ENCODE measurements at regions not wholly inside any gene's neighbourhood (a gene's known extent, or its start where the extent isn't known, plus 50 kb on each side); places are given as distances from the start of the nearest gene placed in this dataset.

DNA sequence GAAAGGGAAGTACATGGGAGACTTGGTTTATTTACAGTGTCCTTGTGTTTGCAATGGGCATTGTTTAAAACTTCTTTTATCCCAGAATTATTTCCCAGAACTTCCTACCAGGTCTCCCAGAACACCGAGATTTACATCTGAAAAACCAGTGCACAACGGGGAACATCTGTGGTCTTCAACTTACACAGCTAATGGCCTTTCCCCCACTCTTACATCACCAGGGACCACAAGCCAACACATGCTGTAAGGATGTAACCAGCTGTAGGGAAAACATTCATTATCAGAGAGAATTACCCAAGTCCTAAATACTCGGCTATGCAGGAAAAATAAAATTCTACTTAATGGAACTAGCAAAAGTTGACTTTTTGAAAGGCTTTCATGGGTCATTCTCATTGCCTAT, 267.6 kb downstream of the DUSP6 start:
- no peaks in the 10 kb centered on the region for H3K36me3 ChIP-seq
- no peak overlapping the region for H3K4me3 ChIP-seq
- 26 to 37% (median 30%) methylated on average over 3 of the region's 3 CpGs for WGBS, 3 donors
- no peak for DNase-seq
- intact Hi-C loops (cut with DNase I) = no loop called here
- H3K9me3 ChIP-seq = no peaks in the 10 kb centered on the region
- no peak overlapping the region for H3K27ac ChIP-seq
- no peaks in the 10 kb centered on the region for H3K4me1 ChIP-seq (ENCODE audit: insufficient read depth)
- no peak for TF ChIP-seq POLR2A (IDR thresholded peaks at IDR 0.05)
- H3K27me3 ChIP-seq = no peaks in the 10 kb centered on the region

DNA sequence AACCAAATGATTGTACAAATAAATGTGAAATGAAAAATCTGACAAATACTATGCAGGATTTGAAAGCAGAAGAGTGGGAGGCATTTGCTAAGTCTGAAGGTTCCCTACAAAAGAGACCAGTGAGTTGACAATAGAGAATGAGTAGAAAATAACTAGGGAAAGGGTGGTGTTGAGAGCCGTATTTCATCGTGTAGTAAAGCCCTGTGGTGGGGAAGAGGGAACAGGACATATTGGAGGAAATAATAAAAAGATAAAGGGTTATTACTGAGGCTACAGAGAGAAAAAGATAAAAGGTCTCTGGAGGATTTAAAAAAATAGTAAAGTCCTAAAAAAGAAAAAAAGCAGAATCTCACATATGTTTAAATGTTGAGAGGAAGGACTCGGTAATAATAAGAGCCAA, 268.8 kb downstream of the DUSP6 start:
- WGBS, 3 donors = 82 to 84% (median 82%) methylated on average over 3 of the region's 3 CpGs
- TF ChIP-seq POLR2A (IDR thresholded peaks at IDR 0.05) = no peak
- no peak for TF ChIP-seq EP300 (IDR thresholded peaks at IDR 0.05)
- TF ChIP-seq, protein P1, sequence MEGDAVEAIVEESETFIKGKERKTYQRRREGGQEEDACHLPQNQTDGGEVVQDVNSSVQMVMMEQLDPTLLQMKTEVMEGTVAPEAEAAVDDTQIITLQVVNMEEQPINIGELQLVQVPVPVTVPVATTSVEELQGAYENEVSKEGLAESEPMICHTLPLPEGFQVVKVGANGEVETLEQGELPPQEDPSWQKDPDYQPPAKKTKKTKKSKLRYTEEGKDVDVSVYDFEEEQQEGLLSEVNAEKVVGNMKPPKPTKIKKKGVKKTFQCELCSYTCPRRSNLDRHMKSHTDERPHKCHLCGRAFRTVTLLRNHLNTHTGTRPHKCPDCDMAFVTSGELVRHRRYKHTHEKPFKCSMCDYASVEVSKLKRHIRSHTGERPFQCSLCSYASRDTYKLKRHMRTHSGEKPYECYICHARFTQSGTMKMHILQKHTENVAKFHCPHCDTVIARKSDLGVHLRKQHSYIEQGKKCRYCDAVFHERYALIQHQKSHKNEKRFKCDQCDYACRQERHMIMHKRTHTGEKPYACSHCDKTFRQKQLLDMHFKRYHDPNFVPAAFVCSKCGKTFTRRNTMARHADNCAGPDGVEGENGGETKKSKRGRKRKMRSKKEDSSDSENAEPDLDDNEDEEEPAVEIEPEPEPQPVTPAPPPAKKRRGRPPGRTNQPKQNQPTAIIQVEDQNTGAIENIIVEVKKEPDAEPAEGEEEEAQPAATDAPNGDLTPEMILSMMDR (IDR thresholded peaks at IDR 0.05) = no peak
- no peaks in the 10 kb centered on the region for H3K27me3 ChIP-seq
- H3K4me3 ChIP-seq = no peak overlapping the region
- no peaks in the 10 kb centered on the region for H3K36me3 ChIP-seq
- no peak overlapping the region for H3K27ac ChIP-seq
- DNase-seq = no peak
- H3K4me1 ChIP-seq (ENCODE audit: insufficient read depth) = no peaks in the 10 kb centered on the region
- no peaks in the 10 kb centered on the region for H3K9me3 ChIP-seq
- intact Hi-C loops (cut with DNase I) = no loop called here

DNA sequence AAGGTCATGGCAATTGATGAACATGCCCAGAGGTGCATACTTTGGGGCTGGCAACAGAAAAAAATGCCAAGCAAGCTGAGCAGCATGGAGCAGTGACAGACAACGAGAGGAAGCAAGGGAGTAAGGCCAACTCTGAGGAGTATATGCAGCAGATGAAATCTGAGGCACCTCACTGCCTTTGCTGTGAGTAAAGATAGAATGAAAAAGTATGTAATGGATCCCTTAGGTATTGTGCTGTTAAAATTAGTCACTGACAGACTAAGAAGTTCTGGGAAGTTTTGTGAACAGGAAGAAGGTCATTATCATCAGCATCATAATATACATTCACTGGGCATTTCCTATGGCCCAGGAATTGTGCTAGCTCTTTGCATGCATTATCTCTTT, 269.9 kb downstream of the DUSP6 start:
- H3K27me3 ChIP-seq = no peaks in the 10 kb centered on the region
- no peaks in the 10 kb centered on the region for H3K4me1 ChIP-seq (ENCODE audit: insufficient read depth)
- H3K27ac ChIP-seq = no peak overlapping the region
- 63 to 79% (median 74%) methylated on average over 1 of the region's 1 CpG for WGBS, 3 donors
- TF ChIP-seq EP300 (IDR thresholded peaks at IDR 0.05) = no peak
- TF ChIP-seq, protein P1 (IDR thresholded peaks at IDR 0.05) = no peak
- no peaks in the 10 kb centered on the region for H3K9me3 ChIP-seq
- H3K36me3 ChIP-seq = no peaks in the 10 kb centered on the region
- intact Hi-C loops (cut with DNase I) = no loop called here
- H3K4me3 ChIP-seq = no peak overlapping the region
- no peak for DNase-seq

DNA sequence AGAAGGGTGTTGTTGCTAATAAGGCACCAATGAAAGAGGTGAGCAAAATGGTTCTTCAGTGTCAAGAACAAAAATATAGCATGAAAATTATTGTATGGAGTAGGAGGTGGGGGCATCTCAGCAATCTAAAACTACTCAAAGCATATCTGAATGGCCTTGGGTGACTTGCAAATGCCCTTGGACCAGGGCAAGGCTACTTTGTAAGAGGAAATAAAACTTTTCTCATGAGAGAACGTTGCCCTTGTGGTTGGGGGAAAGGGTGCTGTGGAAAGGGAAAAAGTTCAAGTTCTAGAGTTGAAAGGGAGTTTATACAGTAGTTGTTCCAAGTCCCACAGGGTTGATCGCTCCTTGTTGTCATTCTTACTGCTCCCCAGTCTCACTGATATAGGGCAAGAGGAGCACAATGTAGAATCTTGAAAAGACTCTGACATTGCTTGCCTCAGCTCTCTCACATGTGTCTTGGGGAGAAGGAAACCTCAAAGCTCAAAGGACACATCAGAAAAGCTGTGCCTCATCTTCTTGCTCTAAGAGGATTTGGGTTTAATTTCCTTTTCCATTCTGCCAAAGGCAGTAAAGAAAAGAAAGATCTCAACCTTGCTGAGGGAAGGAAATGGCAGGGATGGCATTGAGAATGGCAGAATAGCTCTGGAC, 270.5 kb downstream of the DUSP6 start:
- no peak overlapping the region for H3K27ac ChIP-seq
- intact Hi-C loops (cut with DNase I) = no loop called here
- 31 to 39% (median 33%) methylated on average over 2 of the region's 2 CpGs for WGBS, 3 donors
- DNase-seq = no peak
- no peaks in the 10 kb centered on the region for H3K27me3 ChIP-seq
- no peaks in the 10 kb centered on the region for H3K9me3 ChIP-seq
- no peak overlapping the region for H3K4me3 ChIP-seq
- H3K4me1 ChIP-seq (ENCODE audit: insufficient read depth) = no peaks in the 10 kb centered on the region
- no peaks in the 10 kb centered on the region for H3K36me3 ChIP-seq
- TF ChIP-seq, protein P1 (IDR thresholded peaks at IDR 0.05) = no peak
- TF ChIP-seq POLR2A (IDR thresholded peaks at IDR 0.05) (no peak), EP300 (IDR thresholded peaks at IDR 0.05) (no peak)

DNA sequence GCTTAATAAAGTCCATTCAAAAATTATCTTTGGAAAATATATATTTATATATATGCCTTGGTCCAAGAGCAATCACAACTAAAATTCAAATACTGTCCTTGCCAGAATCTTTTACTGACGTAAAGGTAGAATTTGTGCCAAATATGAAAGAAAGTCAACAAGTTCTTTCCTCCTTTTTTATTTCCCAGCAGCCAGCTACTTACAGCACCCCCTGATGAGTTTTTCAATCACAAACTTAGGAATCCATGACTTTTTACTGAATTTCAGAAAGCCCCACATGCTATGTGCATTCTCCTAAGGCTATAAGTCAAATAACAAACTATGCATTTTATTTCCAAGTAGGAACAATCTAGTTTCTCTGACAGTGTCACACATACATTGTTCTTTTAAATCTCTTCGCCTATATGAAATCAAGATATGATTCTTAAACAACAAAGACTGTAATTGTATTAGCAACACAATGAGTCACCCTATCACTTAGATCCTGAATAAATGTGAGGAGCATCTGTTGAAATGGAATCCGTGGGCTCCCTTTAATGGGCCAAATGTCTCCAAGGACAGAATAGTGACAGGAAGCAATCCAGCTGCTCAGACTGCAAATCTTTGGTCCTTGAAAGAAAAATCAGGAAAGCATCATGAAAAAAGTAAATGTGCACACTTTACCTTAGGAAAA, 271.4 kb downstream of the DUSP6 start:
- Histone ChIP-seq H3K4me3 (no peak overlapping the region), H3K36me3 (no peaks in the 10 kb centered on the region), H3K27me3 (no peaks in the 10 kb centered on the region), H3K9me3 (no peaks in the 10 kb centered on the region), H3K4me1 (ENCODE audit: insufficient read depth) (no peaks in the 10 kb centered on the region), H3K27ac (no peak overlapping the region)
- DNase-seq = no peak
- TF ChIP-seq EP300 (IDR thresholded peaks at IDR 0.05) = no peak
- TF ChIP-seq, protein P1 (IDR thresholded peaks at IDR 0.05) = no peak
- no peak for TF ChIP-seq POLR2A (IDR thresholded peaks at IDR 0.05)
- intact Hi-C loops (cut with DNase I) = no loop called here
- WGBS, 3 donors = 38 to 43% (median 38%) methylated on average over 3 of the region's 3 CpGs

All from ovary (tissue), 7 donors.